GM19025 (cell line): ENCODE measurements at regions not wholly inside any gene's neighbourhood (a gene's known extent, or its start where the extent isn't known, plus 50 kb on each side); places are given as distances from the start of the nearest gene placed in this dataset.
"Not testable (repeated sequence)": the region's sequence is repeated elsewhere in the genome, so short reads cannot be mapped to it uniquely, and the experiment has no call there.

Experiments
- ATAC-seq: cut with Tn5 transposase; IDR thresholded peaks from one replicate; pipeline ENCODE4 v1.9.1; 2021; ENCODE audit warnings: mild to moderate bottlenecking, low read depth, moderate library complexity; ENCODE audit not compliant: unreplicated experiment

- no peak for ATAC-seq
Measured at GRCh38 chr2:16416651-16417050, 249.0 kb downstream of the CYRIA start.

- not testable (repeated sequence) for ATAC-seq
Measured at GRCh38 chr2:16415861-16416260, 249.8 kb downstream of the CYRIA start.

- no peak for ATAC-seq
Measured at GRCh38 chr2:16413947-16414346, 251.7 kb downstream of the CYRIA start.

GRCh38 chr2:16413285-16413684, 252.3 kb downstream of the CYRIA start:
- ATAC-seq, result no peak

GRCh38 chr2:16412321-16413030, 253.2 kb downstream of the CYRIA start:
- no peak for ATAC-seq

GRCh38 chr2:16411788-16412187, 253.8 kb downstream of the CYRIA start:
- no peak for ATAC-seq

GRCh38 chr2:16409849-16410248, 255.8 kb downstream of the CYRIA start:
- ATAC-seq, result no peak

GRCh38 chr2:16409006-16409390, 256.6 kb downstream of the CYRIA start:
- ATAC-seq, result no peak

GRCh38 chr2:16408331-16409005, 257.2 kb downstream of the CYRIA start:
- ATAC-seq, result no peak

- ATAC-seq, result no peak
Measured at GRCh38 chr2:16407358-16407757, 258.3 kb downstream of the CYRIA start.

- ATAC-seq, result no peak
Measured at GRCh38 chr2:16406496-16407289, 258.9 kb downstream of the CYRIA start.

GRCh38 chr2:16405551-16405950, 260.1 kb downstream of the CYRIA start:
- ATAC-seq, result no peak

GRCh38 chr2:16404551-16405300, 260.9 kb downstream of the CYRIA start:
- no peak for ATAC-seq

- no peak for ATAC-seq
Measured at GRCh38 chr2:16404146-16404545, 261.5 kb downstream of the CYRIA start.

GRCh38 chr2:16402891-16403290, 262.7 kb downstream of the CYRIA start:
- ATAC-seq, result no peak

- ATAC-seq, result no peak
Measured at GRCh38 chr2:16401761-16402300, 263.8 kb downstream of the CYRIA start.

GRCh38 chr2:16400127-16400623, 265.5 kb downstream of the CYRIA start:
- ATAC-seq, result no peak

GRCh38 chr2:16398486-16399043, 267.1 kb downstream of the CYRIA start:
- ATAC-seq, result no peak

GRCh38 chr2:16397681-16398475, 267.8 kb downstream of the CYRIA start:
- ATAC-seq, result no peak
